ENCODE measurements at regions not wholly inside any gene's neighbourhood (a gene's known extent, or its start where the extent isn't known, plus 50 kb on each side); places are given as distances from the start of the nearest gene placed in this dataset.

- TF ChIP-seq CTCF (IDR thresholded peaks at IDR 0.05) = no peak
- TF ChIP-seq POLR2A (IDR thresholded peaks at IDR 0.05) = no peak
- no peak for TF ChIP-seq EP300 (IDR thresholded peaks at IDR 0.05)
- TF ChIP-seq POLR2AphosphoS5 (IDR thresholded peaks at IDR 0.05) = no peak
Observed at GRCh38 chr2:80854831-80855230, 550.3 kb upstream of the LRRTM1 start.

Data from upper lobe of left lung (tissue), 4 donors.